ENCODE measurements at regions not wholly inside any gene's neighbourhood (a gene's known extent, or its start where the extent isn't known, plus 50 kb on each side); places are given as distances from the start of the nearest gene placed in this dataset.

- DNase-seq: no peak
- intact Hi-C loops (cut with DNase I; ENCODE audit: low total_unique reads): no loop called here
- H3K27me3 ChIP-seq: no peaks in the 10 kb centered on the region
These were observed 508.2 kb downstream of the ACTL7B start for GRCh38 chr9:108347463-108348188.

GRCh38 chr9:108345826-108346225 is 510.0 kb downstream of the ACTL7B start:
- no peak for DNase-seq
- TF ChIP-seq CTCF (IDR thresholded peaks at IDR 0.05): no peak
- H3K36me3 ChIP-seq: no peaks in the 10 kb centered on the region
- no peak overlapping the region for H3K27ac ChIP-seq
- H3K4me1 ChIP-seq: peaks cover 0 to 32% (median 2%) of the 10 kb centered on the region in 4 donors
- H3K9me3 ChIP-seq: no peaks in the 10 kb centered on the region
- no peak overlapping the region for H3K4me3 ChIP-seq
- intact Hi-C loops (cut with DNase I; ENCODE audit: low total_unique reads): no loop called here
- no peaks in the 10 kb centered on the region for H3K27me3 ChIP-seq

More at GRCh38 chr9:108347463-108348188, 508.2 kb downstream of the ACTL7B start:
- Histone ChIP-seq H3K27ac (no peak overlapping the region), H3K9me3 (no peaks in the 10 kb centered on the region), H3K4me3 (no peak overlapping the region), H3K36me3 (no peaks in the 10 kb centered on the region), H3K4me1 (peaks cover 0 to 32% (median 2%) of the 10 kb centered on the region in 4 donors)
- TF ChIP-seq CTCF (IDR thresholded peaks at IDR 0.05): no peak

GRCh38 chr9:108339251-108339650 is 516.5 kb downstream of the ACTL7B start:
- intact Hi-C loops (cut with DNase I; ENCODE audit: low total_unique reads): no loop called here
- Histone ChIP-seq H3K27me3 (no peaks in the 10 kb centered on the region), H3K36me3 (no peaks in the 10 kb centered on the region), H3K4me1 (no peaks in the 10 kb centered on the region), H3K27ac (no peak overlapping the region), H3K9me3 (no peaks in the 10 kb centered on the region), H3K4me3 (no peak overlapping the region)
- DNase-seq: no peak
- no peak for TF ChIP-seq CTCF (IDR thresholded peaks at IDR 0.05)

GRCh38 chr9:108336575-108336974 is 519.2 kb downstream of the ACTL7B start:
- Histone ChIP-seq H3K36me3 (no peaks in the 10 kb centered on the region), H3K4me1 (no peaks in the 10 kb centered on the region), H3K4me3 (no peak overlapping the region), H3K27me3 (no peaks in the 10 kb centered on the region), H3K27ac (no peak overlapping the region), H3K9me3 (no peaks in the 10 kb centered on the region)
- DNase-seq: no peak
- TF ChIP-seq CTCF (IDR thresholded peaks at IDR 0.05): no peak
- intact Hi-C loops (cut with DNase I; ENCODE audit: low total_unique reads): no loop called here

GRCh38 chr9:108333530-108333983 is 522.2 kb downstream of the ACTL7B start:
- H3K4me3 ChIP-seq: no peak overlapping the region
- no peak overlapping the region for H3K27ac ChIP-seq
- H3K4me1 ChIP-seq: no peaks in the 10 kb centered on the region
- no peaks in the 10 kb centered on the region for H3K9me3 ChIP-seq
- intact Hi-C loops (cut with DNase I; ENCODE audit: low total_unique reads): no loop called here
- H3K36me3 ChIP-seq: no peaks in the 10 kb centered on the region
- DNase-seq: no peak
- no peaks in the 10 kb centered on the region for H3K27me3 ChIP-seq
- TF ChIP-seq CTCF (IDR thresholded peaks at IDR 0.05): no peak
